ENCODE measurements at regions not wholly inside any gene's neighbourhood (a gene's known extent, or its start where the extent isn't known, plus 50 kb on each side); places are given as distances from the start of the nearest gene placed in this dataset.

- TF ChIP-seq CTCF (IDR thresholded peaks at IDR 0.05; ENCODE audit: insufficient read depth, low read depth, low read length) (no peak), EZH2 (IDR thresholded peaks at IDR 0.05; ENCODE audit: insufficient read depth, low read length) (no peak)
Measured at GRCh38 chr21:26747216-26747615, 98.0 kb downstream of the ADAMTS1 start.
